ENCODE measurements at regions not wholly inside any gene's neighbourhood (a gene's known extent, or its start where the extent isn't known, plus 50 kb on each side); places are given as distances from the start of the nearest gene placed in this dataset.

- no peak for TF ChIP-seq EZH2 (IDR thresholded peaks at IDR 0.05; ENCODE audit: low read length, missing control alignments)
- TF ChIP-seq, protein P1, sequence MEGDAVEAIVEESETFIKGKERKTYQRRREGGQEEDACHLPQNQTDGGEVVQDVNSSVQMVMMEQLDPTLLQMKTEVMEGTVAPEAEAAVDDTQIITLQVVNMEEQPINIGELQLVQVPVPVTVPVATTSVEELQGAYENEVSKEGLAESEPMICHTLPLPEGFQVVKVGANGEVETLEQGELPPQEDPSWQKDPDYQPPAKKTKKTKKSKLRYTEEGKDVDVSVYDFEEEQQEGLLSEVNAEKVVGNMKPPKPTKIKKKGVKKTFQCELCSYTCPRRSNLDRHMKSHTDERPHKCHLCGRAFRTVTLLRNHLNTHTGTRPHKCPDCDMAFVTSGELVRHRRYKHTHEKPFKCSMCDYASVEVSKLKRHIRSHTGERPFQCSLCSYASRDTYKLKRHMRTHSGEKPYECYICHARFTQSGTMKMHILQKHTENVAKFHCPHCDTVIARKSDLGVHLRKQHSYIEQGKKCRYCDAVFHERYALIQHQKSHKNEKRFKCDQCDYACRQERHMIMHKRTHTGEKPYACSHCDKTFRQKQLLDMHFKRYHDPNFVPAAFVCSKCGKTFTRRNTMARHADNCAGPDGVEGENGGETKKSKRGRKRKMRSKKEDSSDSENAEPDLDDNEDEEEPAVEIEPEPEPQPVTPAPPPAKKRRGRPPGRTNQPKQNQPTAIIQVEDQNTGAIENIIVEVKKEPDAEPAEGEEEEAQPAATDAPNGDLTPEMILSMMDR (conservative IDR thresholded peaks at IDR 0.05 in 1 of 2, IDR thresholded peaks at IDR 0.05 in 1 of 2; ENCODE audit: low read depth in 1 of 2, low read length in 2 of 2), result no peak
Observed at GRCh38 chr4:24674279-24674678, 89.9 kb upstream of the DHX15 start.
